ENCODE measurements at regions not wholly inside any gene's neighbourhood (a gene's known extent, or its start where the extent isn't known, plus 50 kb on each side); places are given as distances from the start of the nearest gene placed in this dataset.

DNA sequence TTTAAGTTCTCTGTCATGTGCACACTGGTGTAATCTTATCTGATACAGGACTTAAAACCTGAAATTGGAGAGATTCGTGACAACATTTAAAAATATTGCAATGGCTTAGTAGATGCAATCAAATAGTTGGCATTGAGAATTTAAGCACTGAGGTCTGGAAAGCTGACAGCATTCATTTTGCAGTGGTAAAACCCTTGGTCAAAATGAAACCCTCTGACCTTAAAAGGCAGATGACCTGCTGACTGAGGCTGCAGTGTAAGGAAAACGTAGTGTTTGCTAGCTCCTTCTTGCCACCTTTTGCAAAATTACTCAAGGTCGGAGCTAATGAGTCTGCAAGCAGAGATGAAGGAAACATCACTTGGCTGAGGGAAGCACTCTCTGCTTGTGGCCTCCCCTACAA, 150.6 kb downstream of the KCTD12 start:
- Mint-ChIP-seq H3K36me3 (no peaks in the 10 kb centered on the region), H3K4me3 (no peak overlapping the region), H3K4me1 (ENCODE audit: low read depth) (no peaks in the 10 kb centered on the region), H3K9me3 (no peaks in the 10 kb centered on the region), H3K27ac (no peak overlapping the region), H3K27me3 (no peaks in the 10 kb centered on the region)
- no peak for DNase-seq
- POLR2A ChIA-PET, result no interaction called here
- CTCF ChIA-PET, result no interaction called here
- intact Hi-C loops (cut with micrococcal nuclease), result no loop called here

GRCh38 chr13:76733671-76734070, 152.5 kb downstream of the KCTD12 start:
- no peak overlapping the region for H3K27ac Mint-ChIP-seq
- H3K4me1 Mint-ChIP-seq (ENCODE audit: low read depth), result no peaks in the 10 kb centered on the region
- ChIA-PET CTCF (no interaction called here), POLR2A (no interaction called here)
- H3K27me3 Mint-ChIP-seq, result no peaks in the 10 kb centered on the region
- H3K36me3 Mint-ChIP-seq, result no peaks in the 10 kb centered on the region
- intact Hi-C loops (cut with micrococcal nuclease), result no loop called here
- no peak for DNase-seq
- no peaks in the 10 kb centered on the region for H3K9me3 Mint-ChIP-seq
- no peak overlapping the region for H3K4me3 Mint-ChIP-seq

DNA sequence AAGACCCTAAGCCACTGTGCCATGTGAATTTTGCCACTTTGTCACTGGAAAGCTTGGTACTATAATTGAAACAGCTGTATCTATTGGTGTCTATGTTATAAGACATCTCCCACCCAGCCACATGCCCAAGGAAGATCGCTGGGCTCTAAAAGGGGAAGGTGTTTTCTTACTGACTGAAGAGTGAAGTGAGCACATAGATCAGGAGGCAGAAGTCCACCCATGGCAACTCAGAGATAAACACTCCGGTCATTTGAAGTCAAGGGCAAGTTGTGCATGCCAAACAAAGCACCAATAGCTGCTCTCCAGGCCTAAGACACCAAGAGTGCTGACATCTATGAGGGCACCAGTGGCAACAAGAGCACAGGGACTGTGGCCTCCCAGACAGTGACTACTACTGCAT, 153.8 kb downstream of the KCTD12 start:
- Mint-ChIP-seq H3K36me3 (no peaks in the 10 kb centered on the region), H3K27me3 (no peaks in the 10 kb centered on the region), H3K27ac (no peak overlapping the region), H3K4me3 (no peak overlapping the region), H3K9me3 (no peaks in the 10 kb centered on the region), H3K4me1 (ENCODE audit: low read depth) (no peaks in the 10 kb centered on the region)
- POLR2A ChIA-PET, result no interaction called here
- CTCF ChIA-PET, result no interaction called here
- intact Hi-C loops (cut with micrococcal nuclease), result no loop called here
- no peak for DNase-seq

GRCh38 chr13:76730220-76730619, 156.0 kb downstream of the KCTD12 start:
- intact Hi-C loops (cut with micrococcal nuclease), result no loop called here
- Mint-ChIP-seq H3K4me1 (ENCODE audit: low read depth) (no peaks in the 10 kb centered on the region), H3K9me3 (no peaks in the 10 kb centered on the region), H3K4me3 (no peak overlapping the region), H3K27me3 (no peaks in the 10 kb centered on the region), H3K27ac (no peak overlapping the region), H3K36me3 (no peaks in the 10 kb centered on the region)
- ChIA-PET POLR2A (no interaction called here), CTCF (no interaction called here)
- no peak for DNase-seq

DNA sequence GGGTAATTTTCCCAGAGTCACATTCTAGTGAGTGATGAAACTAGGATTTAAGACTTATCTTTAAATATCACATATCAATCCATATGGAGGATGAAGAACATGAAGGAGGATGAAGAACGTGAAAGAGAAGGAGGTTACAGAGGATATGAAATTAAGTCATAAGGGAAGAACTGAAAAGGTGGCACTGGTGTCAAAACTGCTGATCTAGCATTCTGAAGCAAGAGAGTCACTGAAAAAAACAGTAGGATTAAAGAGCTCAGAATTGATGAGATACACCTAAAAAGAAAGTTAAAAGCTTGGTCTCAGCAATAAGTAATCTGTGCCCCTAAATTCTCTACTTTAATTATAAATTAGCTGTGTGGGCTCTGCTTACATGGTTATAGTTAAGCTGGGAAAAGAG, 156.5 kb downstream of the KCTD12 start:
- Mint-ChIP-seq H3K4me1 (ENCODE audit: low read depth) (no peaks in the 10 kb centered on the region), H3K27ac (no peak overlapping the region), H3K9me3 (no peaks in the 10 kb centered on the region), H3K36me3 (no peaks in the 10 kb centered on the region), H3K27me3 (no peaks in the 10 kb centered on the region), H3K4me3 (no peak overlapping the region)
- intact Hi-C loops (cut with micrococcal nuclease), result no loop called here
- DNase-seq, result no peak
- POLR2A ChIA-PET, result no interaction called here
- CTCF ChIA-PET, result no interaction called here

GRCh38 chr13:76725896-76726295, 160.3 kb downstream of the KCTD12 start:
- CTCF ChIA-PET, result no interaction called here
- no peaks in the 10 kb centered on the region for H3K36me3 Mint-ChIP-seq
- intact Hi-C loops (cut with micrococcal nuclease), result no loop called here
- H3K27me3 Mint-ChIP-seq, result no peaks in the 10 kb centered on the region
- no peak overlapping the region for H3K4me3 Mint-ChIP-seq
- no peaks in the 10 kb centered on the region for H3K9me3 Mint-ChIP-seq
- POLR2A ChIA-PET, result no interaction called here
- H3K4me1 Mint-ChIP-seq (ENCODE audit: low read depth), result no peaks in the 10 kb centered on the region
- DNase-seq, result no peak
- no peak overlapping the region for H3K27ac Mint-ChIP-seq

- DNase-seq, result no peak
- H3K36me3 Mint-ChIP-seq, result no peaks in the 10 kb centered on the region
- CTCF ChIA-PET, result interaction anchor here (1.4 kb wide), 1 partner anchor 179 kb away, joined by 3 read pairs; no protein-coding TSS in a partner anchor
- no peak overlapping the region for H3K4me3 Mint-ChIP-seq
- no peak overlapping the region for H3K27ac Mint-ChIP-seq
- H3K9me3 Mint-ChIP-seq, result no peaks in the 10 kb centered on the region
- no peaks in the 10 kb centered on the region for H3K4me1 Mint-ChIP-seq (ENCODE audit: low read depth)
- intact Hi-C loops (cut with micrococcal nuclease), result no loop called here
- no peaks in the 10 kb centered on the region for H3K27me3 Mint-ChIP-seq
- POLR2A ChIA-PET, result no interaction called here
Measured at GRCh38 chr13:76725211-76725610, 161.0 kb downstream of the KCTD12 start.

GRCh38 chr13:76724421-76724820, 161.8 kb downstream of the KCTD12 start:
- ChIA-PET CTCF (interaction anchor here (1.4 kb wide), 1 partner anchor 180 kb away, joined by 3 read pairs; no protein-coding TSS in a partner anchor), POLR2A (no interaction called here)
- no peaks in the 10 kb centered on the region for H3K27me3 Mint-ChIP-seq
- no peak overlapping the region for H3K4me3 Mint-ChIP-seq
- intact Hi-C loops (cut with micrococcal nuclease), result no loop called here
- no peak for DNase-seq
- H3K36me3 Mint-ChIP-seq, result no peaks in the 10 kb centered on the region
- H3K27ac Mint-ChIP-seq, result no peak overlapping the region
- no peaks in the 10 kb centered on the region for H3K4me1 Mint-ChIP-seq (ENCODE audit: low read depth)
- no peaks in the 10 kb centered on the region for H3K9me3 Mint-ChIP-seq

DNA sequence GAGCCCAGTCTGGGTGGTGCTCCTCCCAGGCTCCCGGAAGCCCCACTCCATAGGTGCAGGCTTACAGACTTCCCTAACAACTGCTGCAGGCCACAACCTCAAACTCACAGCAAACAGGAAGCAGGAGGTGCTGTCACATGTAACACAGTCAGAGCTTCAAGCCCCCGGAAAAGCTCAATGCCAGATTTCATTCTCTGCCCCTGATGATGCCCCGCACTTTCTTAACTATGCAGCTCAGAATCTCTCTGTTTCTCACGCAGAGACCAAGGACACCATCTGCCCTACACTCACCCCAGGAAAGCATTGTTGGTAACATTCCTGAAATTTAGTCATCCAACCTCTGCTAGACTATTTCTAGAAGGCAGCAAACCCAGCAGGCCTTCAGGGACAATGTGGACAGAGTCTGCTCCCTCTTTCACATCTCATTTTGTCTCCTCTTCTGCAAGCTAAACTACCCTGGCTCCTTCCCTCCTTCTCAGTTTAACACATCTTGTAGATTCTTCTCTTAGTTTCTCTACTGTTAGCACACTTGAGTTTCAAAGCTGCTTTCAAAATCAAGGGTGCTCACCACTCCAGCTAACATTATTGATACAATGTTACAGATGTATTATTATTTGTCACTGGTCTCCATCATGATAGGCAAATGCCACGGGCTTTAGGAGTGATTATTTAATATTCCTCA, 162.5 kb downstream of the KCTD12 start:
- Mint-ChIP-seq H3K4me1 (ENCODE audit: low read depth) (no peaks in the 10 kb centered on the region), H3K27ac (no peak overlapping the region), H3K36me3 (no peaks in the 10 kb centered on the region), H3K9me3 (no peaks in the 10 kb centered on the region), H3K4me3 (no peak overlapping the region), H3K27me3 (no peaks in the 10 kb centered on the region)
- ChIA-PET POLR2A (no interaction called here), CTCF (interaction anchor here (1.4 kb wide), 1 partner anchor 180 kb away, joined by 3 read pairs; no protein-coding TSS in a partner anchor)
- DNase-seq, result peak; percentile 10
- intact Hi-C loops (cut with micrococcal nuclease), result no loop called here

- no peak overlapping the region for H3K27ac Mint-ChIP-seq
- POLR2A ChIA-PET, result no interaction called here
- no peak overlapping the region for H3K4me3 Mint-ChIP-seq
- H3K36me3 Mint-ChIP-seq, result no peaks in the 10 kb centered on the region
- no peak for DNase-seq
- intact Hi-C loops (cut with micrococcal nuclease), result no loop called here
- CTCF ChIA-PET, result no interaction called here
- no peaks in the 10 kb centered on the region for H3K27me3 Mint-ChIP-seq
- H3K4me1 Mint-ChIP-seq (ENCODE audit: low read depth), result no peaks in the 10 kb centered on the region
- no peaks in the 10 kb centered on the region for H3K9me3 Mint-ChIP-seq
Measured at GRCh38 chr13:76722782-76723181, 163.4 kb downstream of the KCTD12 start.

DNA sequence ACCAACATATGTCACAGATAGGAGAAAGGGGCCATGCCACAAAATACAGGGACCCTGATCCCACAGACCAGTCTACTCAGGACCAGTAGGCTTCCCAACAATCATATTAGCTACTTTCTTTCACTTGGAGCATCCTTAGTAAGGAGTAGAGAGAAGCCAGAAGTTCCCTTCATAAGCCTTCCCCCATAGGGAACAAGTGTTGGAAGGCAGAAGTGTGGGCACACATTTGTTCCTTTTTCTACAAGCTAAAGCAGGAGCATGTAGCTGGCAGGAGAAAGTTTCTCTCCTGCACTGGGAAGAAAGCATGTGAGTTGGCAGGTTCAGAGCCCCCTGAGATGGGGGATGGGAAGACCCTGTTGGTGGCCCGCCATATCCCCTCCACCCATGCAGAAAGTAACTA, 165.4 kb downstream of the KCTD12 start:
- Mint-ChIP-seq H3K36me3 (no peaks in the 10 kb centered on the region), H3K27ac (no peak overlapping the region), H3K4me1 (ENCODE audit: low read depth) (no peaks in the 10 kb centered on the region), H3K27me3 (no peaks in the 10 kb centered on the region), H3K9me3 (no peaks in the 10 kb centered on the region), H3K4me3 (no peak overlapping the region)
- POLR2A ChIA-PET, result no interaction called here
- CTCF ChIA-PET, result no interaction called here
- DNase-seq, result no peak
- intact Hi-C loops (cut with micrococcal nuclease), result no loop called here

GRCh38 chr13:76720416-76720815, 165.8 kb downstream of the KCTD12 start:
- H3K4me3 Mint-ChIP-seq, result no peak overlapping the region
- H3K9me3 Mint-ChIP-seq, result no peaks in the 10 kb centered on the region
- no peak overlapping the region for H3K27ac Mint-ChIP-seq
- no peaks in the 10 kb centered on the region for H3K27me3 Mint-ChIP-seq
- H3K4me1 Mint-ChIP-seq (ENCODE audit: low read depth), result no peaks in the 10 kb centered on the region
- CTCF ChIA-PET, result no interaction called here
- intact Hi-C loops (cut with micrococcal nuclease), result no loop called here
- POLR2A ChIA-PET, result no interaction called here
- no peaks in the 10 kb centered on the region for H3K36me3 Mint-ChIP-seq
- no peak for DNase-seq

GRCh38 chr13:76719955-76720354, 166.2 kb downstream of the KCTD12 start:
- DNase-seq, result no peak
- H3K27ac Mint-ChIP-seq, result no peak overlapping the region
- H3K4me3 Mint-ChIP-seq, result no peak overlapping the region
- POLR2A ChIA-PET, result no interaction called here
- no peaks in the 10 kb centered on the region for H3K27me3 Mint-ChIP-seq
- CTCF ChIA-PET, result no interaction called here
- intact Hi-C loops (cut with micrococcal nuclease), result no loop called here
- H3K4me1 Mint-ChIP-seq (ENCODE audit: low read depth), result no peaks in the 10 kb centered on the region
- no peaks in the 10 kb centered on the region for H3K9me3 Mint-ChIP-seq
- H3K36me3 Mint-ChIP-seq, result no peaks in the 10 kb centered on the region
